ENCODE measurements at regions not wholly inside any gene's neighbourhood (a gene's known extent, or its start where the extent isn't known, plus 50 kb on each side); places are given as distances from the start of the nearest gene placed in this dataset.

GRCh38 chr3:184448321-184449160 is 68.7 kb downstream of the CHRD start:
- ATAC-seq (peak in 5 of 8 donors; percentile 22 to 67 (median 56)), DNase-seq (no peak)
- intact Hi-C loops (cut with DNase I): no loop called here
- 77 to 79% methylated on average over 8 of the region's 8 CpGs for WGBS, 2 donors
- TF ChIP-seq CTCF (IDR thresholded peaks at IDR 0.05): no peak
- no peak overlapping the region for H3K4me3 ChIP-seq
- peak overlapping the region in 1 of 10 donors; percentile 15 for H3K27ac ChIP-seq
- no peaks in the 10 kb centered on the region for H3K36me3 ChIP-seq
- H3K4me1 ChIP-seq: peaks cover 0 to 6% (median 0%) of the 10 kb centered on the region in 9 donors
- no peaks in the 10 kb centered on the region for H3K9me3 ChIP-seq
- peaks cover 0 to 7% (median 0%) of the 10 kb centered on the region in 7 donors for H3K27me3 ChIP-seq

DNA sequence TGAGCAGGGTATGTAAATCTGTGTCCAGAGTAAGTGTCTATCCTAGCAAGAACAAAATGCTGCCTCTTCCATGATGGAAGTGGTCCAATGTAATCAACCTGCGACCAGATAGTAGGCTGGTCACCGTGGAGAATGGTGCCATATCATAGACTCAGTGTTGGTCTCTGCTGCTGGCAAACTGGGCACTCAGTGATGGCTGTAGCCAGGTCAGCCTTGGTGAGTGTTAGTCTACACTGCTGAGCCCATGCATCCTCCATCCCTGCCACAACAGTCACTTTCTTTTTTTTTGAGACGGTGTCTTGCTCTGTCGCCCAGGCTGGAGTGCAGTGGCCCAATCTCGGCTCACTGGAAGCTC is 69.3 kb downstream of the CHRD start:
- Histone ChIP-seq H3K4me1 (peaks cover 0 to 6% (median 0%) of the 10 kb centered on the region in 9 donors), H3K27ac (peak overlapping the region in 1 of 10 donors; percentile 15)
- intact Hi-C loops (cut with DNase I): no loop called here

GRCh38 chr3:184450547-184450946 is 70.7 kb downstream of the CHRD start:
- H3K27me3 ChIP-seq: peaks cover 0 to 7% (median 0%) of the 10 kb centered on the region in 7 donors
- no peak overlapping the region for H3K4me3 ChIP-seq
- peaks cover 0 to 6% (median 0%) of the 10 kb centered on the region in 9 donors for H3K4me1 ChIP-seq
- no peak for TF ChIP-seq CTCF (IDR thresholded peaks at IDR 0.05)
- no peak for ATAC-seq
- WGBS, 2 donors: 89 to 92% methylated on average over 4 of the region's 4 CpGs
- no peaks in the 10 kb centered on the region for H3K36me3 ChIP-seq
- intact Hi-C loops (cut with DNase I): no loop called here
- DNase-seq: no peak
- no peaks in the 10 kb centered on the region for H3K9me3 ChIP-seq
- H3K27ac ChIP-seq: no peak overlapping the region

More for the DNA sequence above, 69.3 kb downstream of the CHRD start:
- H3K36me3 ChIP-seq: no peaks in the 10 kb centered on the region
- no peaks in the 10 kb centered on the region for H3K9me3 ChIP-seq
- ATAC-seq: no peak
- no peak overlapping the region for H3K4me3 ChIP-seq
- TF ChIP-seq CTCF (IDR thresholded peaks at IDR 0.05): no peak
- 89 to 92% methylated on average over 5 of the region's 5 CpGs for WGBS, 2 donors
- no peak for DNase-seq
- H3K27me3 ChIP-seq: peaks cover 0 to 7% (median 0%) of the 10 kb centered on the region in 7 donors

- Histone ChIP-seq H3K27me3 (peaks cover 0 to 5% (median 0%) of the 10 kb centered on the region in 7 donors), H3K27ac (no peak overlapping the region), H3K4me1 (peaks cover 0 to 4% (median 0%) of the 10 kb centered on the region in 9 donors), H3K36me3 (no peaks in the 10 kb centered on the region), H3K9me3 (no peaks in the 10 kb centered on the region), H3K4me3 (no peak overlapping the region)
- intact Hi-C loops (cut with DNase I): no loop called here
- no peak for DNase-seq
- 64 to 71% methylated on average over 5 of the region's 5 CpGs for WGBS, 2 donors
- no peak for ATAC-seq
- TF ChIP-seq CTCF (IDR thresholded peaks at IDR 0.05): no peak
Measured at GRCh38 chr3:184453296-184453695, 73.4 kb downstream of the CHRD start.

All from heart right ventricle (tissue), 16 donors.